Natural killer cell (primary cell): ENCODE measurements at regions not wholly inside any gene's neighbourhood (a gene's known extent, or its start where the extent isn't known, plus 50 kb on each side); places are given as distances from the start of the nearest gene placed in this dataset.

Experiments
- ATAC-seq, 3 donors: fragments of 150-1000 bp in 2 of 3; fragments of 200-7000 bp in 1 of 3; cut with Tn5 transposase; 1 replicate in 1 of 3; 2 replicates in 2 of 3; pipeline ENCODE4 v1.10.0; 2021; ENCODE audit warnings: mild to moderate bottlenecking in 2 of 3, moderate library complexity in 2 of 3
- DNase-seq, 2 donors: peaks; one replicate each; pipeline versions ENCODE4 v3.0.0 to v3.0.0-alpha.2; 2013 to 2021; ENCODE audit warnings: mixed read lengths in 1 of 2
- H3K27ac ChIP-seq: one replicate; pipeline ENCODE4 v1.5.1; 2013; ENCODE audit warnings: mild to moderate bottlenecking, low read length
- H3K27me3 ChIP-seq: one replicate; pipeline ENCODE4 v1.6.1; 2013; ENCODE audit warnings: low read length; ENCODE audit not compliant: control insufficient read depth, insufficient read depth
- H3K36me3 ChIP-seq: one replicate; pipeline ENCODE4 v1.6.1; 2013; ENCODE audit warnings: low read length; ENCODE audit not compliant: control insufficient read depth, insufficient read depth
- H3K4me1 ChIP-seq: one replicate; pipeline ENCODE4 v1.6.1; 2013; ENCODE audit warnings: low read length; ENCODE audit not compliant: control insufficient read depth, insufficient read depth
- H3K4me3 ChIP-seq: one replicate; pipeline ENCODE4 v1.5.1; 2013; ENCODE audit warnings: low read length
- H3K9me3 ChIP-seq: one replicate; pipeline ENCODE4 v1.6.1; 2013; ENCODE audit warnings: low read length; ENCODE audit not compliant: control insufficient read depth, insufficient read depth
- H3K27ac Mint-ChIP-seq, 2 donors: one replicate each; pipeline ENCODE4 v1.8.0; 2022; ENCODE audit warnings: mild to moderate bottlenecking in 2 of 2, mixed read lengths in 2 of 2, moderate library complexity in 1 of 2
- H3K27me3 Mint-ChIP-seq, 2 donors: one replicate each; pipeline ENCODE4 v1.8.0; 2022; ENCODE audit warnings: low read depth in 2 of 2, mixed read lengths in 2 of 2
- H3K36me3 Mint-ChIP-seq: one replicate; pipeline ENCODE4 v1.8.0; 2022; ENCODE audit warnings: mixed read lengths
- H3K4me1 Mint-ChIP-seq, 2 donors: one replicate each; pipeline ENCODE4 v1.8.0; 2022; ENCODE audit warnings: mixed read lengths in 2 of 2
- H3K4me3 Mint-ChIP-seq: one replicate; pipeline ENCODE4 v1.8.0; 2022; ENCODE audit warnings: mild to moderate bottlenecking, moderate library complexity, mixed read lengths
- H3K9me3 Mint-ChIP-seq, 2 donors: one replicate each; pipeline ENCODE4 v1.8.0; 2022; ENCODE audit warnings: mixed read lengths in 2 of 2
- WGBS: methylation state at CpG from one replicate; pipeline ENCODE4 v1.1.7; 2013; ENCODE audit warnings: missing lambda C conversion rate; ENCODE audit not compliant: insufficient coverage; 5-methylcytosine and 5-hydroxymethylcytosine counted together
- intact Hi-C: fragments of 100-400 bp; cut with micrococcal nuclease; formaldehyde crosslinking; loops from one replicate; pipeline ENCODE4 v1.14.2; 2022
- TF ChIP-seq, protein P1 (sequence below): fragments of 200-600 bp; IDR thresholded peaks from one replicate; pipeline ENCODE4 v1.8.0; 2022; ENCODE audit warnings: antibody characterized with exemption

DNA sequence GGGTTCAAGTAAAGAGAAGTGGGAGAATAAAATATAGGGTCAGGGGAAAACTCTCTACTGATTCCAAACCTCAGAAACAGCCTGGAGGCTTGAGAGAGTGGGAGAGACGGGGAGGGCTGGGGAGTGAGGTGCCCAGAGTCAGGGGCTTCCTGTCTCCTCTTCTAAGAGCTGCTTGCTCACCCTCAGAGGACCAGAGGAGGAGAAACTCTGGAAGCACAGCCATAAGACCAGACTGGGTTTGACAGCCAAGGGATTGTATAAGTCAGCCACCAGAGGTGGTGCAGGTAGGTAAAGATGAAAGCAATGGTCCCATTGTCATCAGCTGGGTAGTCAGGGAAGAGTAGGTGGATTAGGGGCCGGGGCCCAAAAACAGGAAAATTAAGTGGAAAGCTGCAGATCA is 259.4 kb downstream of the TNS1 start:
- Mint-ChIP-seq H3K36me3 (no peaks in the 10 kb centered on the region), H3K9me3 (no peaks in the 10 kb centered on the region), H3K27ac (no peak overlapping the region), H3K27me3 (no peaks in the 10 kb centered on the region), H3K4me3 (no peak overlapping the region), H3K4me1 (no peaks in the 10 kb centered on the region)
- TF ChIP-seq, protein P1, sequence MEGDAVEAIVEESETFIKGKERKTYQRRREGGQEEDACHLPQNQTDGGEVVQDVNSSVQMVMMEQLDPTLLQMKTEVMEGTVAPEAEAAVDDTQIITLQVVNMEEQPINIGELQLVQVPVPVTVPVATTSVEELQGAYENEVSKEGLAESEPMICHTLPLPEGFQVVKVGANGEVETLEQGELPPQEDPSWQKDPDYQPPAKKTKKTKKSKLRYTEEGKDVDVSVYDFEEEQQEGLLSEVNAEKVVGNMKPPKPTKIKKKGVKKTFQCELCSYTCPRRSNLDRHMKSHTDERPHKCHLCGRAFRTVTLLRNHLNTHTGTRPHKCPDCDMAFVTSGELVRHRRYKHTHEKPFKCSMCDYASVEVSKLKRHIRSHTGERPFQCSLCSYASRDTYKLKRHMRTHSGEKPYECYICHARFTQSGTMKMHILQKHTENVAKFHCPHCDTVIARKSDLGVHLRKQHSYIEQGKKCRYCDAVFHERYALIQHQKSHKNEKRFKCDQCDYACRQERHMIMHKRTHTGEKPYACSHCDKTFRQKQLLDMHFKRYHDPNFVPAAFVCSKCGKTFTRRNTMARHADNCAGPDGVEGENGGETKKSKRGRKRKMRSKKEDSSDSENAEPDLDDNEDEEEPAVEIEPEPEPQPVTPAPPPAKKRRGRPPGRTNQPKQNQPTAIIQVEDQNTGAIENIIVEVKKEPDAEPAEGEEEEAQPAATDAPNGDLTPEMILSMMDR: no peak
- WGBS: 72% methylated on average over 2 of the region's 2 CpGs
- Histone ChIP-seq H3K36me3 (no peaks in the 10 kb centered on the region), H3K9me3 (no peaks in the 10 kb centered on the region), H3K4me3 (no peak overlapping the region), H3K4me1 (no peaks in the 10 kb centered on the region), H3K27me3 (no peaks in the 10 kb centered on the region), H3K27ac (no peak overlapping the region)
- ATAC-seq (no peak), DNase-seq (no peak)
- intact Hi-C loops: no loop called here

DNA sequence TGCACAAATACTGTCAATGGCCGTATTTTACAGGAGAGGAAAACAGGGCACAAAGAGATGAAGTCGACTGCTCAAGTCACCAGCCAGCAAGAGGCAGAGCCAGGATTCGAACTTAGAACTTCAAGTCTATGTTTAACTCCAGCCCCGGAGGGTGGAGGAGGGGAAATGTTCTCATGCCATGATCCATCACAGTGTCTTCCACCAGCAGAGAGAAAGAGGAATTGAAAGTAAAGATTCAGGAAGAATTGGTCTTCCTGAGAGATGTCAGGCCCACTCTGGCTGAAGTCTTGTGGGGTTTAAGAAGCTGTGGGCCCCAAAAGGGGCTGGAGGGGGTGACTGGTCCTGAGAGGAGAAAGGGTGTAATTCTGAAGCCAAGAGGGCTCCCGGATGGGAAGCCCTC is 260.0 kb downstream of the TNS1 start:
- DNase-seq (no peak), ATAC-seq (no peak)
- Histone ChIP-seq H3K27me3 (no peaks in the 10 kb centered on the region), H3K9me3 (no peaks in the 10 kb centered on the region), H3K27ac (no peak overlapping the region), H3K4me1 (no peaks in the 10 kb centered on the region), H3K36me3 (no peaks in the 10 kb centered on the region), H3K4me3 (no peak overlapping the region)
- TF ChIP-seq, protein P1: no peak
- Mint-ChIP-seq H3K9me3 (no peaks in the 10 kb centered on the region), H3K27ac (no peak overlapping the region), H3K4me3 (no peak overlapping the region), H3K4me1 (no peaks in the 10 kb centered on the region), H3K27me3 (no peaks in the 10 kb centered on the region), H3K36me3 (no peaks in the 10 kb centered on the region)
- 70% methylated on average over 5 of the region's 5 CpGs for WGBS
- intact Hi-C loops: no loop called here

DNA sequence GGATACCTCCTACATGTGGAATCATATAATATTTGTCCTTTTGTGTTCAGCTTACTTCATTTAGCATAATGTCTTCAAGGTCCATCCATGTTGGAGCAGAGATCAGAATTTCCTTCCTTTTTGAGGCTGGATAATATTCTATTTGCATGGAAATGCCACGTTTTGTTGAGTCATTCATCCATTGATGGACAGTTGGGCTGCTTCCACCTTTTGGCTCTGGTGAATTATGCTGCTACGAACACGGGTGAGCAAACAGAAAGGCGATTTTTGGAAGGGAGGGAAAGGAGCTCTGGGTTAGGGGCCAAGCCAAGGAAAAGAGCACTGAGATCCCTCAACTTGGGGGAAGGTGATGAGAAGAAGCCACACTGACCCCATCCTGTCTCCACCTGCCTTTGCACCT is 260.5 kb downstream of the TNS1 start:
- intact Hi-C loops: no loop called here
- DNase-seq (no peak), ATAC-seq (no peak)
- Histone ChIP-seq H3K27me3 (no peaks in the 10 kb centered on the region), H3K27ac (no peak overlapping the region), H3K36me3 (no peaks in the 10 kb centered on the region), H3K9me3 (no peaks in the 10 kb centered on the region), H3K4me3 (no peak overlapping the region), H3K4me1 (no peaks in the 10 kb centered on the region)
- no peak overlapping the region for H3K27ac Mint-ChIP-seq
- no peak overlapping the region for H3K4me3 Mint-ChIP-seq
- WGBS: 75% methylated on average over 4 of the region's 4 CpGs
- no peaks in the 10 kb centered on the region for H3K9me3 Mint-ChIP-seq
- no peaks in the 10 kb centered on the region for H3K27me3 Mint-ChIP-seq
- no peaks in the 10 kb centered on the region for H3K4me1 Mint-ChIP-seq
- H3K36me3 Mint-ChIP-seq: no peaks in the 10 kb centered on the region
- TF ChIP-seq, protein P1: no peak

DNA sequence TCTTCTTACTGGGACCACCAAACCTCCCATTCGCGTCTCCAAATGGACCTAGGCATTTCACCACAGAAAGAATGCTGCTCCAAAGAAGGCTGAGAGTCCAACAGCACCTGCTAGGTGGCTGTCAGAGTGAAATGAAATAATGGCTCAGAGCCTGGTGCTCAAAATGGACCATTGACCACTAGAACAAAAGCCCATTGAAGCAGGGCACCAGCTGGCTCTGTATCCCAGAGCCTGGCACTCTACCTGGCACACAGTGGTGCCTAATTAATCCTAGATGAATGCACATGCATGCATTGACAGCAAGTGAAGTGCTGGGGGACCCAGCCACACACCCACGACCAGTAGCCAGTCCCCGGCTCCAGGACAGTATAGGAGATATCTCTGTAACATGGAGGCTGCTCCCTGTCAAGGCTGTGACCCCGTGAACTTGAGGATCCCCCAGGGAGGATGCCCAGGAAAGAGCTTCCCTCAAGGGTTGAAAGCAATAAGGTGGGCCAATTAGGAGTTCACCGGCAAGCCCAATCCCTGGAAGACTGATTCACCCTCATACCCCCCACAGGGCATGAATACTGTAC is 261.3 kb downstream of the TNS1 start:
- TF ChIP-seq, protein P1: no peak
- intact Hi-C loops: no loop called here
- no peaks in the 10 kb centered on the region for H3K4me1 Mint-ChIP-seq
- H3K27me3 Mint-ChIP-seq: no peaks in the 10 kb centered on the region
- 95% methylated on average over 5 of the region's 6 CpGs for WGBS
- H3K36me3 Mint-ChIP-seq: no peaks in the 10 kb centered on the region
- H3K27ac ChIP-seq: no peak overlapping the region
- H3K4me3 Mint-ChIP-seq: no peak overlapping the region
- H3K27me3 ChIP-seq: no peaks in the 10 kb centered on the region
- DNase-seq (no peak), ATAC-seq (no peak)
- no peak overlapping the region for H3K27ac Mint-ChIP-seq
- H3K4me1 ChIP-seq: no peaks in the 10 kb centered on the region
- H3K9me3 ChIP-seq: no peaks in the 10 kb centered on the region
- no peaks in the 10 kb centered on the region for H3K9me3 Mint-ChIP-seq
- no peak overlapping the region for H3K4me3 ChIP-seq
- no peaks in the 10 kb centered on the region for H3K36me3 ChIP-seq
